Right ventricle myocardium inferior (tissue), 1 donor: ENCODE measurements at regions not wholly inside any gene's neighbourhood (a gene's known extent, or its start where the extent isn't known, plus 50 kb on each side); places are given as distances from the start of the nearest gene placed in this dataset.

Experiments
- ATAC-seq: fragments of 200-7000 bp; cut with Tn5 transposase; one replicate; pipeline ENCODE4 v1.9.1; 2020; ENCODE audit warnings: mild to moderate bottlenecking, moderate library complexity
- DNase-seq: peaks from one replicate; pipeline ENCODE4 v3.0.0; 2021; ENCODE audit errors: missing footprints
- intact Hi-C: fragments of 100-400 bp; cut with DNase I; formaldehyde crosslinking; loops from one replicate; pipeline ENCODE4 v1.11.0; 2022
- donor health status: DM: no; HTN: yes; CAD: no; lungs with severe emphysema.

DNA sequence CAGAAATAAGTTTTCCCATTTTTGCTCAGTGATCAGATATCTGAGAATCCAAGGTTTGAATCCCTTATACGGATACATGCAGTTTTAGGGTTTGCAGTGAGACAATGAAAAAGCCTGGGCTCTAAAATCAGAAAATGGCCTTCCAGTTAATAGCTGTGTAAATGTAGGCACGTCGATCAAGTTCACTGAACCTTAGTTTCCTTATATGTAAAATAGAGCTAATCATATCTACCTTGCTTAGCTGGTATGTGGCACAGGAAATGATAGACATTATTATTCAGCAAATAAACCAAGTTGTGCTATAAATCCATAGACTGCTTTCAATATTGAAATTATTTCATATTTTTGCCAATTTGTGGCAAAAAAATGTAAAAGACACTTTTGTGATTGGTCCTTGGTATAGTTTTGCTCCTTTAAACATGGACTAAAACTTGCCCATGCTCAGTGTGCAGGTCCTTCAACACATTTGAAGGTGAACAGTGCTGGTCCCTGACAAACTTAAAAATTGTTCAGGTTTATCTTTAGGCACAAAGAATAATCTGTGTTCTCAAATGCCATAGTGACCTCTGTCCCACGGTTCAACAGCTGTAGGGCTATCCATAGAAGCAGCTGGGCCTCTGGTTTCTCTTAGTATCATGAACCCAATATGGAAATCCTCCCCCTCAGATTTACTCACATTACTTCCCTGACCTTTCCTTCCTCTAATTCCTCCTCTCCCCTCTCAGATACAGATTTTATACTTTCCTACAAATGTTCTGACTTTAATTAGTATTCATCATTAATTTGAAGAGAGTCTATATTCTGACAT lies 51.0 kb downstream of the CCDC54 start:
- ATAC-seq (no peak), DNase-seq (no peak)
- intact Hi-C loops = no loop called here

DNA sequence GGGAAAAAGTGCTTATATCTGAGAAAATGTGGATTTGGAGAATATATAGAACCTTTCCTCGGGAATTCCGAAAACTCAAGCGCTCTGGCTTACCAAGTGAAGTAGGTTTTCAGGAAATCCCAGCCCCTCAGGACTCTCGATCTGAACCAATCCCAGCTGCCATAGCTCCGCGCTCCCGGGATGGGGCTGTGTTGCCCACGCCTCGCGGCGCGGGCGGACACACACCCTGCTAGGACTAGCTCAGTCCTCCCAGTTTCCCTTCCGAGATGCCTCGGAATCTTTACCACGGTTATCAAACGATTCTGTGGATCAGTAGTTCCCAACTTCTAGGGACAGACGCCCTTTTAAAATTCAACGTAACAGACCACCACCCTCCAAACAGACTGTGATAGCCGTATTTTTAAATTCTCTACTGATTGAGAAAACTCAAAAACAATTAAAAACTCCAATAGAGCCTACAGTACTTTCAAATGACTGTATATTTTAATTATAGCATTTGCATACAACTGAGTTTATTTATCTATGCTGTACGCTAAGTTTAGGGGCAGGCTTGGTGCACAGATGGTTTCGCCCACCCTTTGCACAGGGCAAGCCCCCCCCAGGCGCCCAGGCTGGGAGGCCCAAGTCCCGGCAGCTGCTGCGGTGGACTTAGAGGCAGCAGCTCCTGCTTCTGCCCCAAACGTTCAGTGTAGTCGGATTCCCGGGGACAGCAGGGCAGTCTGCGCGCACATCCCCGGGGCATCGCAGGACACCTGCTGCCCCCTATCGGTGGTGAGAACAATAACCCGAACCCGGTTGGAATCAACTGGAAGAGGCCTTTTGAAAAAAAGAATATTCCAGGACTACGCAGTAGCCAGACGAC lies 52.3 kb downstream of the CCDC54 start:
- intact Hi-C loops = loop anchor here (2.0 kb wide), 2 partner anchors 93 to 191 kb away; partner anchors contain the start of gene BBX
- ATAC-seq (peak; percentile 88), DNase-seq (peak; percentile 84)

GRCh38 chr3:107430214-107430995 lies 53.2 kb downstream of the CCDC54 start:
- DNase-seq (no peak), ATAC-seq (no peak)
- intact Hi-C loops = loop anchor here (2.0 kb wide), 2 partner anchors 92 to 192 kb away; partner anchors contain the start of gene BBX

DNA sequence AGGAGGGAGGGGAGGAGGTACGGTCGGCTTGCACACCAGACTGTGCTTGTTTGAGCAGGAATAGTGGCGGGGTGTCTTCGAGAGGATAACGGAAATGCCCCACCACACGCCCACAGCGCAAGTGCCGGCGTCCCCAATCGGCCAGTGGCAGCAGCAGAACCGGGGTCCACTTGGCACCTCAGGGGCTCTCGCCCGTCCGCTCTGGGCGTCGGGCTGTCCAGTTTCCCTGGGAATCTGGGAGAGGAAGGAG lies 53.7 kb downstream of the CCDC54 start:
- intact Hi-C loops = loop anchor here (2.0 kb wide), 2 partner anchors 92 to 192 kb away; partner anchors contain the start of gene BBX
- DNase-seq = no peak
- peak; percentile 15 for ATAC-seq

GRCh38 chr3:107431246-107432012 lies 54.2 kb downstream of the CCDC54 start:
- ATAC-seq = peak; percentile 74
- intact Hi-C loops = loop anchor here (2.0 kb wide), 2 partner anchors 91 to 193 kb away; partner anchors contain the start of gene BBX

DNA sequence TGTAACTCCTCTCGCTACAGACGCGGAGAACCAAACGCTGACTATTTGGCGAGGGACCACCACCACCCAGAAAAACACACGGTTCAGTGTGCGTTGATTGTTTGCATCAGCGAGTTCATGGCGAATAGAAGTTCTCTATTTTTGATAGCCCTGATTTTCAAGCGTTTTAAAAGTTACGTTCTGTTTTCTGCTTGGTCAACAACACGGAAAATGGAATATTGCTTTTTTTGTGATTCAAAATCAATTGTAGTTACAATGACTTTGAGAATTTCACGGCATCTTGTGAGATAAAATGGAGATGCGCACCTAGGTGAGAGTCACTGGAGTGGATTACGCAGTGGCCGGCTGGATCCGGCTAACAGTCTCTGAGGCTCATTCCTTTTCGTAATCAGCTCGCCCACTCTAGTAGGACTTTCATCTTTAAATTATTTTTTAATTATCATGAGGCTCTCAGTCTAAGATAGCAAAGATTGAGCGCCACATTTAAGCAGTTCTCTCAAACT lies 54.8 kb downstream of the CCDC54 start:
- ATAC-seq (no peak), DNase-seq (no peak)
- intact Hi-C loops = no loop called here

More at GRCh38 chr3:107431246-107432012, 54.2 kb downstream of the CCDC54 start:
- DNase-seq = peak; percentile 84

- intact Hi-C loops = no loop called here
- ATAC-seq (no peak), DNase-seq (no peak)
Observed at GRCh38 chr3:107432646-107433045, 55.4 kb downstream of the CCDC54 start.

DNA sequence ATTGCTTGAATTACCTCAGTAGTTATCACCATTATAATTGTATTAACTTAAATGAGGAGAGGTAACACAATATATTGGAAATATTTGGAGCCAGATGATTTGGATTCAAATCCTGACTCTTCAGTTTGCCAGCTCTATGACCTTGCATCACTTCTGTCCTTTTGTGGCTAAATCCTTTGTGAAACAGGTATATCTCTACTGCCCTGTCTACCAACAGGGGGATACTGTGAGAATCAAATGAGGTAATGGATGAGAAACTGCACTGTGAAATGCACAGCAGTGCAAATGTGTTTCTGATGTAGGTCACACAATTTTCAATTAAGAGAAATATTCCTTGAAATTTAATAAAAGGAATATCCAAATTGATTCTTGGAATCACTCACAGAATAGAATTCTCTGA lies 58.8 kb downstream of the CCDC54 start:
- ATAC-seq = no peak
- intact Hi-C loops = no loop called here

GRCh38 chr3:107438671-107439070 lies 61.4 kb downstream of the CCDC54 start:
- no peak for ATAC-seq
- intact Hi-C loops = no loop called here

More for the DNA sequence above, 58.8 kb downstream of the CCDC54 start:
- no peak for DNase-seq

DNA sequence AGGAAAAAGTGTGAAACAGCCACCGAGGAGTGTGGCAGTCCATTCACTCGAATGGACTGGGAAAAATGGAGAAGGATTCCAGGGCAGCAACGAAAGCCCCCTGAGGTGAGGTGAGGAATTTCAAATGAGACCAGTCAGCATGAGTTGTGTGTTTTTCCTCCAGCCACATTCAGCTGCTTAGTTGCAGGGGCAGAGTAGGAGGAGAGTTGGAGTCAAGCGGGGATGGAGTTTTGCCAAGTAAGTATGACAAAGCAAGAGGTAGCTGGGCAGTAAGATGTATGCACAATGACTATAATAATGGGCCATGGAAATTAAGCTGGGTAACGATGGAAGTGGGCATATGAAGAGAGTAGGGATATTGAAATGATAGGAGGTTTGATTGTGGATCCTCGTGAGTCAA lies 64.4 kb downstream of the CCDC54 start:
- intact Hi-C loops = no loop called here
- ATAC-seq (no peak), DNase-seq (no peak)

More at GRCh38 chr3:107438671-107439070, 61.4 kb downstream of the CCDC54 start:
- DNase-seq = no peak

DNA sequence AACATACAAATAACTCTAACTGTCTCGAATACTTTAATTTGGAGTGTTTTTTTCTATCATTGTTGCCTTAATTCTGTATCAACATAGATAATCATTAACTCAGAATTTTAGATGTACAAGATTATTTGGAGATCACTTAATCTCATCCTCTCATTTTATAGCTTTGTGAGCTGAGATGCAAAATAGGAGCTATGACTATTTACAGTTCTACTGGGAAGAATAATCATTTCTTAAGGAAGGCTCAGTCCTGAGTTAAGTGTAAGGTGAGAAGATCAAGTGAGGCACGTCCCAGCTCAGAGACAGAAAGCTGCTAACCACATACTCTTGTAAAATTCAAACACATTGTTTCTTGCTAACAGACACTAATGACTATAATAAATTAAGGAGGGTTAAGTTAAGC lies 66.2 kb downstream of the CCDC54 start:
- intact Hi-C loops = no loop called here
- ATAC-seq (no peak), DNase-seq (no peak)

DNA sequence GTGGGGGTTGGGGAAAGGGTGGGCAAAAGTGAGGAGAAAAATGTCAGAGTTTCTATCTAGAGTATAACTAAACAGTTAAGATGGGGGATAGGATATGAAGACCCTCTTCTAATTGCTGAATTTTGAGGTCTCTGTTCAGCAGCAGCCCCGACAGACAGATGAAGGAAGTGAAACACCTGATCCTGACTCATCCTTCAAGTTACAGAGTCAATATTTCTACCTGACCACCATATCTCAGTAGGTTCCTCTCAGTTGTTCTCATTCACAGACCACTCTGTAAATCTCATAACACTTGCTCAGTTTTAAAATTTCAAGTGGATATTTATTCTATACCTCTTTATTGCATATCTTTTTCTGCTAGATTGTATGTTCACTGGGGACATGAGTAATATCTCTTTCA lies 69.5 kb downstream of the CCDC54 start:
- DNase-seq (no peak), ATAC-seq (no peak)
- intact Hi-C loops = no loop called here

- no peak for ATAC-seq
- intact Hi-C loops = no loop called here
- no peak for DNase-seq
Observed at GRCh38 chr3:107450254-107450893, 72.4 kb upstream of the BBX start.

DNA sequence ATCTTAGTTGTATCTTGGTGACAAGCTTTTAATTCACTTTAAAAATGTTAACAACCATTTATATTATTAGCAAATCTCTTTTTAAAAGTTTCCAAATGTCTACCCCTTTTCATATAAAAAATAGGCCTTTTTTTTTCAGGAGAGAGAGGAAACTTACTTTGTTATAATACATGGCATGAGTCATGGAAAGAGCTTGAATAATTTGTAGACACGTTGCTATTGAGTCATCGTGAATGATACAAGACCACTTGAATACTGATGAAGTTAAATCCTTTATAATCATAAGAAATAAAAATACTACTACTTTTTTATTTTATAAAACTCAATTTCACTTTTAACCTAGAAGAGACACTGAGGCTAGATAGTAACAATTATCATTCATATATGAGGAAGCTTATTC lies 70.3 kb upstream of the BBX start:
- DNase-seq (no peak), ATAC-seq (no peak)
- intact Hi-C loops = no loop called here

DNA sequence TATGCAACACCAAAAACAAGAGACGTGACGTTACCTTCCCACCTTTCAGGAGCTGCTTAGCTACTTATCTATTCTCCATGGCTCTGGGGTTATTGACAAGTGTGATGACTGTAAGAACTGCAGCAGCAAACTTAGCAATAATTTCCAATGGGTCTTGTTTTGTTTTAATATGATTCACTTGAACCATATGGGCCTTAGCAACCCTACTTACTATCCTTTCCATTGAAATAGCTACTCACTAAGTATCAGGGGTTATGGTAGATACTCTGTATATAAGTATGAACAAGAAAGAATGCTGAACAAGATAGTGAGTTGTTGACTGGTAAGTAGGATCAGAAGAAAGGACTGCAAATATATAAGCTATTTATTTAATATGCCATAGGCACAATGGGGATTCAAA lies 69.3 kb upstream of the BBX start:
- intact Hi-C loops = no loop called here
- no peak for DNase-seq
- ATAC-seq = no peak

DNA sequence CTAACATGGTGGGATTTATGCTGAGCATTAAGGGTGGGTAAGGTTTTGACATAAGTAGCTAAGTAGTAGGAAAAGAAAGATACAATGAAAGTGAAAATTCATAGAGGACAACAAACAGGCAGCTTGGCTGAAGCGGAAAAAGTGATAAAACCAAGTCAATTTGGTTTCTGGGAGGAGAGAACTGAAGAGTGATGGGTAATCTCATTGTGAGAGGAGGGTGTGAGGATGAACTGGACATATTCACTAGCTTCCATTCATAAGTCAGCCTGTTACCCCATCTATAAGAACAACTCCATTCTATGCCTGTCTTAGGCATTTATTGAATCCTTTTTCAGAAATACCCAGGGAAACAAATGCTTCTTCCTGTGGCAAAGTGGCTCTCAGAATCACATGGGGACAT lies 67.1 kb upstream of the BBX start:
- intact Hi-C loops = no loop called here
- DNase-seq (no peak), ATAC-seq (no peak)

GRCh38 chr3:107456501-107456900 lies 66.3 kb upstream of the BBX start:
- no peak for DNase-seq
- no peak for ATAC-seq
- intact Hi-C loops = no loop called here

GRCh38 chr3:107458871-107459270 lies 63.9 kb upstream of the BBX start:
- intact Hi-C loops = no loop called here
- ATAC-seq (no peak), DNase-seq (no peak)
